Mucosa of descending colon (tissue), 3 donors: ENCODE measurements at regions not wholly inside any gene's neighbourhood (a gene's known extent, or its start where the extent isn't known, plus 50 kb on each side); places are given as distances from the start of the nearest gene placed in this dataset.

Experiments used
- ATAC-seq: fragments of 200-7000 bp; cut with Tn5 transposase; one replicate; pipeline ENCODE4 v1.9.1; 2020; ENCODE audit warnings: mild to moderate bottlenecking, moderate library complexity
- DNase-seq, 3 donors: peaks; one replicate each; pipeline ENCODE4 v3.0.0-alpha.2; 2020
- H3K36me3 ChIP-seq: fragments of 200-600 bp; one replicate; pipeline ENCODE4 v1.8.0; 2021; ENCODE audit warnings: low read depth, mild to moderate bottlenecking
- H3K4me1 ChIP-seq: fragments of 200-600 bp; one replicate; pipeline ENCODE4 v1.8.0; 2021; ENCODE audit warnings: low read depth, mild to moderate bottlenecking
- H3K4me3 ChIP-seq: fragments of 200-600 bp; one replicate; pipeline ENCODE4 v1.8.0; 2021; ENCODE audit warnings: mild to moderate bottlenecking
- H3K9me3 ChIP-seq: fragments of 200-600 bp; one replicate; pipeline ENCODE4 v1.8.0; 2021; ENCODE audit warnings: mild to moderate bottlenecking
- intact Hi-C, 2 donors: fragments of 100-400 bp; cut with DNase I in 1 of 2; cut with micrococcal nuclease in 1 of 2; formaldehyde crosslinking; loops; one replicate each; pipeline versions ENCODE4 v1.11.0 to v1.11.1; 2022; cut with DNase I, micrococcal nuclease
- TF ChIP-seq, protein P1 (sequence below): fragments of 200-600 bp; IDR thresholded peaks from one replicate; pipeline ENCODE4 v1.8.0; 2022; ENCODE audit warnings: antibody characterized with exemption, mild to moderate bottlenecking
- donor health status: DM: no; HTN: no; CAD: no; lungs with moderate emphysema.
- donor health status: DM: no; HTN: no; CAD: no.
- donor health status: DM: no; HTN: yes; CAD: no.

DNA sequence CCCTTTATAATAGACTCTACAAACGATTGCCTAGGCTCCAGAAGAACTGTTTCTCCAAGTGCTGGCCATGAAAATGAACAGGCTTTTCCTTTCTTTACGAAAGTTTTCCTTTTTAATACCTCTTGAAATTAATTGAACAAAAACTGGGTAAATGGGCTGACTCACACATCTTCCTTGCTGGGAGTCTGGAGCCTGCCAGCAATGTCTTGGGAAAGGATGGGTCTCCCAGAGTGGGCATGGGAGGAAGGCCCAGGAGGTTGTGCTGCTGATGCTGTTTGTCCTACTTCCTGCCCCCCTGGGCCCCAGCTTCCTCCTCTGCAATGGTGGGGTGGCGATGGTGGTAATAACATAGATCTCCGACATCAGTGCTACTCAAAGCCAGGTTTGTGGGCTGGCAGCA lies 174.1 kb downstream of the RPS24 start:
- no peaks in the 10 kb centered on the region for H3K9me3 ChIP-seq
- intact Hi-C loops, result no loop called here
- H3K4me3 ChIP-seq, result no peak overlapping the region
- DNase-seq (no peak), ATAC-seq (no peak)
- no peaks in the 10 kb centered on the region for H3K36me3 ChIP-seq
- no peaks in the 10 kb centered on the region for H3K4me1 ChIP-seq
- TF ChIP-seq, protein P1, sequence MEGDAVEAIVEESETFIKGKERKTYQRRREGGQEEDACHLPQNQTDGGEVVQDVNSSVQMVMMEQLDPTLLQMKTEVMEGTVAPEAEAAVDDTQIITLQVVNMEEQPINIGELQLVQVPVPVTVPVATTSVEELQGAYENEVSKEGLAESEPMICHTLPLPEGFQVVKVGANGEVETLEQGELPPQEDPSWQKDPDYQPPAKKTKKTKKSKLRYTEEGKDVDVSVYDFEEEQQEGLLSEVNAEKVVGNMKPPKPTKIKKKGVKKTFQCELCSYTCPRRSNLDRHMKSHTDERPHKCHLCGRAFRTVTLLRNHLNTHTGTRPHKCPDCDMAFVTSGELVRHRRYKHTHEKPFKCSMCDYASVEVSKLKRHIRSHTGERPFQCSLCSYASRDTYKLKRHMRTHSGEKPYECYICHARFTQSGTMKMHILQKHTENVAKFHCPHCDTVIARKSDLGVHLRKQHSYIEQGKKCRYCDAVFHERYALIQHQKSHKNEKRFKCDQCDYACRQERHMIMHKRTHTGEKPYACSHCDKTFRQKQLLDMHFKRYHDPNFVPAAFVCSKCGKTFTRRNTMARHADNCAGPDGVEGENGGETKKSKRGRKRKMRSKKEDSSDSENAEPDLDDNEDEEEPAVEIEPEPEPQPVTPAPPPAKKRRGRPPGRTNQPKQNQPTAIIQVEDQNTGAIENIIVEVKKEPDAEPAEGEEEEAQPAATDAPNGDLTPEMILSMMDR, result no peak

DNA sequence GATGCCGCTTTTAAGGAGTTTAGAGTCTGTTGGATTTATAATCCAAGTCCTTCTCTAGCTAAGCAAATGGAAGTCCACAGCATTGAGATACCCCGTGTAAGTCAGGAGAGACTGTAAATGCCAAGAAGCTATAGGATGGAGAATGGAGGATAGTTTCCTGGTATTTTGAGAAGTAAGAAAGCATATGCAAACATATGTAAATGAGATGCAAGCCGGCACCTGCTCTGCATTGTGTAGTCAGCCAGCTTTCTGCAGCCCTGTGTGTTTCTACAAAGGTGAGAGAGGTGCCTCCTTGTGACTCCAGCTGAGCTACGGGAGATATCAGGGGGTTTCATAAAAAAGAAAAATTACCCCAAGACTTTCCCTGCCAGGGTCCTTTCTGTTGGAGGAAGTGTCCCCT lies 176.3 kb downstream of the RPS24 start:
- Histone ChIP-seq H3K36me3 (no peaks in the 10 kb centered on the region), H3K9me3 (no peaks in the 10 kb centered on the region), H3K4me3 (no peak overlapping the region), H3K4me1 (no peaks in the 10 kb centered on the region)
- DNase-seq, result no peak
- no peak for ATAC-seq
- intact Hi-C loops, result loop anchor here in 1 of 2 donors (10.0 kb wide), 1 partner anchor 985 kb away; no protein-coding TSS in a partner anchor
- TF ChIP-seq, protein P1, result no peak

DNA sequence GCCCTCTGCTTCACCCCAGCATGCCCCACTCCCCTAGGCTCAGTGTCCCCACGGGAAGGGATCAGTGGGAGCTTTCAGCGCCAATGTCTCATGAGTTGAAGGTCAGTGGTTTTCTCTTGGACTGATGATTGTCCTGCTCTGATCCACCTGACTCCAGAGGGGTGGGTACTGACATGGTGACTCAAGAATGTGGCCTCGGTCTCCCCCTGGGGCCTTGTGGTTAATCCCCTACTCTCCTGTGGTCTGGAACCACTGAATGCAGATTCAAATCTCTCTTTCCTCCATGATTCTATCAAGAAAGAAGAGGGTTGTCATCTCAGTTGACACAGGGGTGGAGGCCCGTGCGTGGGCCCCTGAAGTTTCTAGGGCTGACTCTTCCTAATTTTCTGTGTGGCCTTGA lies 176.9 kb downstream of the RPS24 start:
- no peak overlapping the region for H3K4me3 ChIP-seq
- no peaks in the 10 kb centered on the region for H3K9me3 ChIP-seq
- no peaks in the 10 kb centered on the region for H3K36me3 ChIP-seq
- no peak for DNase-seq
- intact Hi-C loops, result loop anchor here in 1 of 2 donors (10.0 kb wide), 1 partner anchor 984 kb away; no protein-coding TSS in a partner anchor
- H3K4me1 ChIP-seq, result no peaks in the 10 kb centered on the region
- ATAC-seq, result no peak
- TF ChIP-seq, protein P1, result no peak

DNA sequence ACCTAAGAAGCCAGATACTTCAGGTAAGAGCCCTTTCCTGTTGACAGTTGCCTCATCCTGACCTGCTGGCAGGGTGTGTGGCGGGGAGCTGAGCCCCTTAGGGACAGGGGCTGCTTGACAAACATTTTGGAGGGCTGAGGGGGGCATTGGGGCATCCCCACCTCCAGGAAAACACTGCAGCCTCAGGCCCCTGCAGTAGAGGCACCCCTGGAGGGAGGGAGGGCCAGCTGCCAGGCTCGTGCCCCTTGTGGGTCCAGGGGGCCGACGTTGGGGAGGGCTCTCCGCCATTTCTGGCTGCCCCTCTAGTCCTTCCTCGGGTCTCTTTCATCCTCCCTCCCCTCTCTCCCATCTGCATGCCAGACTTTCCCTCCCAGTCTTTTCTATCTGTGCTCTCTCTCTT lies 177.3 kb downstream of the RPS24 start:
- H3K4me1 ChIP-seq, result no peaks in the 10 kb centered on the region
- H3K9me3 ChIP-seq, result no peaks in the 10 kb centered on the region
- TF ChIP-seq, protein P1, result no peak
- H3K4me3 ChIP-seq, result no peak overlapping the region
- DNase-seq, result no peak
- ATAC-seq, result no peak
- intact Hi-C loops, result loop anchor here in 1 of 2 donors (10.0 kb wide), 1 partner anchor 984 kb away; no protein-coding TSS in a partner anchor
- no peaks in the 10 kb centered on the region for H3K36me3 ChIP-seq

DNA sequence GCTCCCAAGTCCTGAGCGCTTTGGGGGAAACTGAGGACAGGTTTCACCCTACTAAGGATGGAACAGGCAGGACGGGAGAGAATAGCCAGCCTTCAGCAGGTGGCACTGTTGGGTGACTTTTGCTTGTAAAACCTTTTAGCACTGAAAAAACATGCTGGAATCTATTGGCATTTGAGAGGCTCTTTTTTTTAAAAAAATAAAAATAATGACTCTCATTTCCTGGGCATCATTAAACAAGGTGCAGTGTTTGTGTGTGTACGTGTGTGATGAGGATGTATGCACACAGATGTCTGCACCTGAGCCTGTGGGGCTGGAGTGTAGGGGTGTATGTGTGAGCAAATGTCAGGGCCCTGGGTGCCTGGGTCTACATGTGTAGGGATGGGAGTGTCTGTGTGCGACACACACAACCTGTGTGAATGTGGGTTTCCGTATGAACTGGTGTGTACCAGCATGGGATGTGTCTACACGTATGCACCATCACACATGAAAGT lies 177.9 kb downstream of the RPS24 start:
- Histone ChIP-seq H3K4me1 (no peaks in the 10 kb centered on the region), H3K4me3 (no peak overlapping the region), H3K36me3 (no peaks in the 10 kb centered on the region), H3K9me3 (no peaks in the 10 kb centered on the region)
- intact Hi-C loops, result loop anchor here in 1 of 2 donors (10.0 kb wide), 1 partner anchor 983 kb away; no protein-coding TSS in a partner anchor
- no peak for ATAC-seq
- TF ChIP-seq, protein P1, result no peak
- peak in 1 of 3 donors; percentile 33 for DNase-seq
